Keratinocyte (primary cell): ENCODE measurements at regions not wholly inside any gene's neighbourhood (a gene's known extent, or its start where the extent isn't known, plus 50 kb on each side); places are given as distances from the start of the nearest gene placed in this dataset.

Experiments used
- DNase-seq: peaks from one replicate; pipeline ENCODE4 v3.0.0-alpha.2; 2011; ENCODE audit warnings: low read depth, missing footprints, low spot score
- FAIRE-seq: peaks from 2 replicates; lab custom pipeline; 2011; peaks lifted over from hg19 to GRCh38; lab: Jason Lieb, UNC
- H2AFZ ChIP-seq: 2 replicates; pipeline ENCODE4 v1.6.0; 2012; ENCODE audit warnings: low read length, control low read depth, inconsistent platforms; ENCODE audit not compliant: control insufficient read depth
- H3K27ac ChIP-seq: 2 replicates; pipeline ENCODE4 v1.5.1; 2011; ENCODE audit warnings: low read length; ENCODE audit not compliant: control insufficient read depth, insufficient read depth
- H3K27me3 ChIP-seq: 3 replicates; pipeline ENCODE4 v1.6.0; 2011; ENCODE audit warnings: low read length; ENCODE audit not compliant: control insufficient read depth, insufficient read depth; ENCODE audit errors: extremely low read depth
- H3K36me3 ChIP-seq, 2 experiments: 2 replicates in 1 of 2; 3 replicates in 1 of 2; pipeline ENCODE4 v1.5.1; 2011; ENCODE audit warnings: low read length in 2 of 2, mild to moderate bottlenecking in 1 of 2; ENCODE audit not compliant: control insufficient read depth in 2 of 2, insufficient read depth in 2 of 2; ENCODE audit errors: extremely low read depth in 1 of 2
- H3K4me1 ChIP-seq: 3 replicates; pipeline ENCODE4 v1.5.1; 2011; ENCODE audit warnings: low read length; ENCODE audit not compliant: control insufficient read depth, insufficient read depth; ENCODE audit errors: extremely low read depth
- H3K4me2 ChIP-seq: 3 replicates; pipeline ENCODE4 v1.6.0; 2011; ENCODE audit warnings: low read depth, low read length; ENCODE audit not compliant: control insufficient read depth, insufficient read depth; ENCODE audit errors: extremely low read depth
- H3K4me3 ChIP-seq, 3 experiments: fragments of 200-600 bp in 1 of 3; sonication (generic) in 1 of 3; 2 replicates in 2 of 3; 3 replicates in 1 of 3; pipeline ENCODE4 v1.5.1; 2011 to 2016; ENCODE audit warnings: low read length in 3 of 3, mild to moderate bottlenecking in 3 of 3, control low read depth in 2 of 3, inconsistent platforms in 1 of 3, low read depth in 1 of 3, mixed read lengths in 1 of 3, mixed run types in 1 of 3, moderate library complexity in 1 of 3; ENCODE audit not compliant: control insufficient read depth in 2 of 3, insufficient read depth in 2 of 3; ENCODE audit errors: extremely low read depth in 1 of 3
- H3K79me2 ChIP-seq: 2 replicates; pipeline ENCODE4 v1.6.0; 2012; ENCODE audit warnings: low read length; ENCODE audit not compliant: control insufficient read depth, insufficient read depth
- H3K9ac ChIP-seq: 3 replicates; pipeline ENCODE4 v1.6.0; 2011; ENCODE audit warnings: low read length; ENCODE audit not compliant: control insufficient read depth, insufficient read depth; ENCODE audit errors: extremely low read depth
- H3K9me1 ChIP-seq: 3 replicates; pipeline ENCODE4 v1.6.0; 2011; ENCODE audit warnings: low read length; ENCODE audit not compliant: control insufficient read depth, insufficient read depth; ENCODE audit errors: extremely low read depth
- H3K9me3 ChIP-seq: 2 replicates; pipeline ENCODE4 v1.5.1; 2012; ENCODE audit warnings: low read depth, low read length; ENCODE audit not compliant: control insufficient read depth
- H4K20me1 ChIP-seq: 3 replicates; pipeline ENCODE4 v1.6.0; 2011; ENCODE audit warnings: low read length; ENCODE audit not compliant: control insufficient read depth, insufficient read depth; ENCODE audit errors: extremely low read depth
- EZH2 ChIP-seq: IDR thresholded peaks from one replicate; pipeline ENCODE4 v1.6.1; 2012; ENCODE audit warnings: inconsistent platforms, mild to moderate bottlenecking, low read length, moderate library complexity
- dilution Hi-C: fragments of 300-500 bp; cut with MboI; formaldehyde crosslinking; loops from one replicate; pipeline ENCODE4 v1.7.0; 2020; ENCODE audit warnings: low sequenced_read_pairs; ENCODE audit not compliant: extremely low pct_ligation_motif_present
- TF ChIP-seq, protein P1 (sequence below), 3 experiments: IDR thresholded peaks in 1 of 3; conservative IDR thresholded peaks in 1 of 3; optimal IDR thresholded peaks in 1 of 3; 2 replicates in 2 of 3; 3 replicates in 1 of 3; pipeline versions ENCODE3 to v1.5.1; 2011; ENCODE audit warnings: low read length in 3 of 3, mild to moderate bottlenecking in 3 of 3, moderate library complexity in 2 of 3, control low read depth in 1 of 3, inconsistent platforms in 1 of 3; ENCODE audit not compliant: insufficient read depth in 2 of 3; ENCODE audit errors: extremely low read depth in 1 of 3

DNA sequence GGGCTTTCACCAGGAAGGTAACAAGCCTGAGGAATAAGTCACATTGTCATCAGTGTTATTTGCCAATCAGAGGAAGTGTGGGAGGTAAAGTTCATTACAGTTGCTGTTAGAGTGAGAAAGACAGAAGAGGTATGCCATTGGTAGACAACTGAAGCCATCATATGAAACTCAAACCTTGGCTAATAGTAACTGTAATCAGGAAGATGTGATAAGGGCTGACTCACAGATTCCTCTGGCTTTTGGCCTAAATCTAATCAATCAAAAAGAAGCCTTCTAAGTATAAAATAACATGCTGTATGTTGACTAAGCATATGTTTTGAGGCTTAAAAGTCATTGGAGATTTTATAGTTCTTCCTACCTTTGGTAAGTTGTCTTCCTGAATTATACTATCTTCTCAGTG, 242.8 kb downstream of the PCDH7 start:
- Histone ChIP-seq H3K4me2 (no peak overlapping the region), H3K4me3 (no peak overlapping the region), H3K27me3 (no peaks in the 10 kb centered on the region), H4K20me1 (no peaks in the 10 kb centered on the region), H3K79me2 (no peaks in the 10 kb centered on the region), H3K9me3 (no peaks in the 10 kb centered on the region), H3K36me3 (no peaks in the 10 kb centered on the region), H3K4me1 (peaks cover 5% of the 10 kb centered on the region), H3K9ac (no peak overlapping the region), H3K27ac (no peak overlapping the region), H2AFZ (no peak overlapping the region), H3K9me1 (no peaks in the 10 kb centered on the region)
- dilution Hi-C loops: no loop called here
- peak; percentile 49 for FAIRE-seq
- no peak for TF ChIP-seq EZH2
- TF ChIP-seq, protein P1, sequence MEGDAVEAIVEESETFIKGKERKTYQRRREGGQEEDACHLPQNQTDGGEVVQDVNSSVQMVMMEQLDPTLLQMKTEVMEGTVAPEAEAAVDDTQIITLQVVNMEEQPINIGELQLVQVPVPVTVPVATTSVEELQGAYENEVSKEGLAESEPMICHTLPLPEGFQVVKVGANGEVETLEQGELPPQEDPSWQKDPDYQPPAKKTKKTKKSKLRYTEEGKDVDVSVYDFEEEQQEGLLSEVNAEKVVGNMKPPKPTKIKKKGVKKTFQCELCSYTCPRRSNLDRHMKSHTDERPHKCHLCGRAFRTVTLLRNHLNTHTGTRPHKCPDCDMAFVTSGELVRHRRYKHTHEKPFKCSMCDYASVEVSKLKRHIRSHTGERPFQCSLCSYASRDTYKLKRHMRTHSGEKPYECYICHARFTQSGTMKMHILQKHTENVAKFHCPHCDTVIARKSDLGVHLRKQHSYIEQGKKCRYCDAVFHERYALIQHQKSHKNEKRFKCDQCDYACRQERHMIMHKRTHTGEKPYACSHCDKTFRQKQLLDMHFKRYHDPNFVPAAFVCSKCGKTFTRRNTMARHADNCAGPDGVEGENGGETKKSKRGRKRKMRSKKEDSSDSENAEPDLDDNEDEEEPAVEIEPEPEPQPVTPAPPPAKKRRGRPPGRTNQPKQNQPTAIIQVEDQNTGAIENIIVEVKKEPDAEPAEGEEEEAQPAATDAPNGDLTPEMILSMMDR (optimal IDR thresholded peaks at IDR 0.05 in 1 of 3, IDR thresholded peaks at IDR 0.05 in 1 of 3, conservative IDR thresholded peaks at IDR 0.05 in 1 of 3; ENCODE audit: extremely low read depth in 1 of 3, insufficient read depth in 2 of 3, low read length in 3 of 3): no peak
- DNase-seq: no peak

DNA sequence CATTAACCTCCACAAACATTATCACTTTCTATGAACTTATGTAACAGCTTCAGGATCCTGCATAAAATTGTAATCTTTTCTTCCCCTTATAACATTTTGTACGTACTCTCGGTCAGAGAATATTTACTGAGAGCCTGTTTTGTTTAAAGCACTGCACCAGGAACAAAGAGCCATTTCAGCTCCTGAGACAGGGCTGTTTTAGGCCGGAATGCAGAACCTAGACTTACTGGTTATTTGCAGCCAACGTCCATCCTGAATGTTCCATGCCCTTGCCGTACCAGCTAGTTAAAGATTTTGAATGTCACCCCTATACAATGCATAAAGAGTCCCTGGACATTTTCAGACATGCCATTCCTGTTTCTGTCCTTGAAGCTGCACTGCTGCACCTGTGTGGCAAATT, 248.8 kb downstream of the PCDH7 start:
- dilution Hi-C loops: no loop called here
- Histone ChIP-seq H3K36me3 (no peaks in the 10 kb centered on the region), H2AFZ (no peak overlapping the region), H3K79me2 (no peaks in the 10 kb centered on the region), H3K9ac (no peak overlapping the region), H3K4me2 (no peak overlapping the region), H3K9me3 (no peaks in the 10 kb centered on the region), H3K27me3 (no peaks in the 10 kb centered on the region), H3K4me1 (no peaks in the 10 kb centered on the region), H3K4me3 (no peak overlapping the region), H3K27ac (no peak overlapping the region), H4K20me1 (no peaks in the 10 kb centered on the region), H3K9me1 (no peaks in the 10 kb centered on the region)
- FAIRE-seq: no peak
- DNase-seq: no peak
- no peak for TF ChIP-seq EZH2
- TF ChIP-seq, protein P1 (optimal IDR thresholded peaks at IDR 0.05 in 1 of 3, IDR thresholded peaks at IDR 0.05 in 1 of 3, conservative IDR thresholded peaks at IDR 0.05 in 1 of 3; ENCODE audit: extremely low read depth in 1 of 3, insufficient read depth in 2 of 3, low read length in 3 of 3): no peak
